GM12873 (cell line): ENCODE measurements at regions not wholly inside any gene's neighbourhood (a gene's known extent, or its start where the extent isn't known, plus 50 kb on each side); places are given as distances from the start of the nearest gene placed in this dataset.

ENCODE experiments used
- CTCF ChIP-seq: IDR thresholded peaks from 2 replicates; pipeline ENCODE4 v1.5.1; 2012; ENCODE audit warnings: low read depth, mild to moderate bottlenecking, moderate library complexity, low read length, control low read depth; ENCODE audit not compliant: insufficient read depth; ENCODE audit errors: missing control alignments

DNA sequence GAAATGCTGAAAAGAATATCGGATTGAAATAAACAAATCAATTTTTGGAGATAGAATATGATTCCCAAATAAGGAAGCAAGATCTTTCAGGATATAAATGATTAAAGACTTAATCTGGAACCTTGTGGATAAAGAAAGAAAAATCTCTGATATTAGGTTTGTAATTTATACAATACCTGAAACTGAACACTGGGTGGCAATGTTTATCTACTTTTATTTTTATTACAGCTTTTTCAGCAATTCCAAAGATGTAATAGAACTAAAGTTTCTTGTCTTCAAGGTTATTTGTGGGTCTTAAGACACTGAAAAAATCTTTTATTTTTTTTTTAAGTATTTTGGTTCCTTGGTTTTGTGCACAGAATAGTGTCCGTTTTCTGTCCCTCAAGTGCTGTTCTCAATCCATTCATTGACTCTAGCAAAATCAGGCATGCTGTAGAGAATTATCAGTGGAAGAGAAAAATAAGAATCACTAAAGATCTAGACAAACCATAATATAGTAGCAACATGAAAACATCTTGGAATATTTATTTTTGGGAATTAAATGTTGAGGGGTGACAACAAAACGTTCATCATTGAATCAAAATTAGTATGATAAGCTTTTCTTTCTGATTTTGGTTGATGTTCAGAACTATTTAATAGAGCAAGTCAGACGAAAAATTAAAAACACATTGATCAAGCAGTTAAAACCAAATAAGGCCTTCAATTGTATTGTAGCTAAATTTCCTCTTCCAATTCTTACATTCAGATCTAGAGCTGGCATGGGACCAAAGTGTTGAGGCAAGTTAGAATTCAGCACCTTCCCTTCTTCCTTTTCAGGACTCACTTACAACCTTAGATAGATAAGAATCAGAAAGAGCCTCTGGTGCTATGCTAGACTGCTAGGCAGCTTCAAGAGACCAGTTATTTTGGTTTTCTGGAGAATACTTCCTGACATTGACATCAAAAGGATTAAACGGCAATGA lies 704.4 kb upstream of the PCDH20 start:
- no peak for TF ChIP-seq CTCF

GRCh38 chr13:62115831-62116230 lies 700.2 kb upstream of the PCDH20 start:
- no peak for TF ChIP-seq CTCF

- no peak for TF ChIP-seq CTCF
Observed at GRCh38 chr13:62113179-62113578, 697.5 kb upstream of the PCDH20 start.

- no peak for TF ChIP-seq CTCF
Observed at GRCh38 chr13:62110079-62110478, 694.4 kb upstream of the PCDH20 start.

DNA sequence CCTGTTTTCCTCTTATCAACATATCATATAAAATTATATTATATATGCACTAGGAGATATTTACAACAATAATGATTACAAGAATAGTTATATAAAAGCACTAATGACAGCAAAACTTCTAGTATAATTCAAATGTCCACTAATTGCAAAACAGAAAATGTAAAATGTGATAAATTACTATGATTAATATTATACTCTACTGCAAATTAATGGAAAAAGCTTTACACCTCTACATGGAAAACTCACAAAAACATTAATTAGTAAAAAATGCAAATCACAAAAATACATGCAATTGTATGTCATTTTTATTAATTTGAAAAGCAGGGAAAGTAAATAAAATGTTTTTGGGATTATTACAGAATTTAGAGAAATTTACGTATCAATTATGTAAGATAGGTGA lies 681.0 kb upstream of the PCDH20 start:
- TF ChIP-seq CTCF: no peak

- TF ChIP-seq CTCF: no peak
Observed at GRCh38 chr13:62094932-62095331, 679.3 kb upstream of the PCDH20 start.

- TF ChIP-seq CTCF: no peak
Observed at GRCh38 chr13:62093984-62094780, 678.5 kb upstream of the PCDH20 start.
